LNCAP (cell line): ENCODE measurements at regions not wholly inside any gene's neighbourhood (a gene's known extent, or its start where the extent isn't known, plus 50 kb on each side); places are given as distances from the start of the nearest gene placed in this dataset.

ENCODE experiments used
- TF ChIP-seq, protein P1 (sequence below): fragments of 450-650 bp; IDR thresholded peaks from 2 replicates; pipeline ENCODE4 v1.5.1; 2017; ENCODE audit warnings: mild to moderate bottlenecking

DNA sequence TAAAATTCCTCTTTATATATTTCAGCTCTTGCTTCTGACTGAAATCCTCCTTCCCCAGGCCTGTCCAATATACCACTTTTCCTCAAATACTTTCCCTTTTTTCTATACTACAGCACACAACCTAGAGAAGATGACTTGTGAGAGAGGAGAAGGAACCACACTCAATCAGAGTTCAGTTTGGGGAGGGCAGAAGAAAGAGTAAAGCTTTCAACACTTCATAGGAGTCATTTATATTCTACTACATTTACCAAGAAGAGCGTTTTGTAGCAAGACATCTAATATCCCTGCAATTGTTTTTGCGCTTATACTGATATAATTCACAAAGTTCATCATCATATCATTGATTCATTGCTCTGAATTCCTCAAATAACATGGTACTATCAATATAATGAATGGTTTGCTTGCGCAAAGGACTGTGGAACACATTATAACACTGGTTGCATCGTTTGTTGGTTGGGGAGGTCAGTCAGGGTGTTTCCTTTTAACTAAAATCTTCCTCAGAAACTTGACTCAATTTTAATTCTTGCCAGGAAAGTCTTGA is 792.5 kb upstream of the CELF2 start:
- TF ChIP-seq, protein P1, sequence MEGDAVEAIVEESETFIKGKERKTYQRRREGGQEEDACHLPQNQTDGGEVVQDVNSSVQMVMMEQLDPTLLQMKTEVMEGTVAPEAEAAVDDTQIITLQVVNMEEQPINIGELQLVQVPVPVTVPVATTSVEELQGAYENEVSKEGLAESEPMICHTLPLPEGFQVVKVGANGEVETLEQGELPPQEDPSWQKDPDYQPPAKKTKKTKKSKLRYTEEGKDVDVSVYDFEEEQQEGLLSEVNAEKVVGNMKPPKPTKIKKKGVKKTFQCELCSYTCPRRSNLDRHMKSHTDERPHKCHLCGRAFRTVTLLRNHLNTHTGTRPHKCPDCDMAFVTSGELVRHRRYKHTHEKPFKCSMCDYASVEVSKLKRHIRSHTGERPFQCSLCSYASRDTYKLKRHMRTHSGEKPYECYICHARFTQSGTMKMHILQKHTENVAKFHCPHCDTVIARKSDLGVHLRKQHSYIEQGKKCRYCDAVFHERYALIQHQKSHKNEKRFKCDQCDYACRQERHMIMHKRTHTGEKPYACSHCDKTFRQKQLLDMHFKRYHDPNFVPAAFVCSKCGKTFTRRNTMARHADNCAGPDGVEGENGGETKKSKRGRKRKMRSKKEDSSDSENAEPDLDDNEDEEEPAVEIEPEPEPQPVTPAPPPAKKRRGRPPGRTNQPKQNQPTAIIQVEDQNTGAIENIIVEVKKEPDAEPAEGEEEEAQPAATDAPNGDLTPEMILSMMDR, result no peak

DNA sequence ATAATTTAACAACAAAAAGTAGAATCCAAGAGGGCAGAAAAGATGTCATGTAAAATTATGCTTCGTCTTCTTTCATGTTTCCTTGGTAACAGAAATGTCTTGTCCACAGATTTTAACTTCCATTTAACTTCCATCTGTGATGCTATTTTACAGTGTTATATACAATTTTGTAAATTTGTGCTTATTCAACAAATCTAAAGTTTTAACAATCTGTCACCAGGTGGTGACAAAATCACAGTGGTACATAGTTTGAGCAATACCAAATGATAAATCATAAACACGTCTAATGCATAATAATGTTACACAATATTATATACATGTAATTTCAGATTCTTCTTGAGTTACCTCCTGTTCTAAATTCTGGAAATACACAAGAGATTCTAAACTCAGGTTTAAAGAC is 784.4 kb upstream of the CELF2 start:
- TF ChIP-seq, protein P1, result peak; percentile 8; the same call in 1 of the 2 replicates

DNA sequence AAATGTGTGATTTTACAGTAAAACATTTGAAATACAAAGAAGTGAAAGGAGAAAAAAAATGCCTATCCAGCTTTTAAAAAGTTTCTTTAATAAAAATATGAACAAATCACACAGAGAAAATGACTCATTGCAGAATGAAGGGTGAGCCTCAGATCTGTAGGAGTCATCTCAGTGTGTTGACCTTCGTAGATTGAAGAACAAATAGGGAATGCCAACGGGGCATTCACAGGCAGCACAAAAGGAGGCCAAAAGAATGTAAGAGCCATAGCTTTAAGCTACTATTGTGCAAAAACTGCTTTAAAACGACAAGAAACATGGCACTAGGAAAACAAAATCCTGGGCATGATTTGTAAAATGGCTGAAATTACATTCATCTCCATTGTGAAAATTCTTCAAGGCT is 782.7 kb upstream of the CELF2 start:
- TF ChIP-seq, protein P1, result no peak

DNA sequence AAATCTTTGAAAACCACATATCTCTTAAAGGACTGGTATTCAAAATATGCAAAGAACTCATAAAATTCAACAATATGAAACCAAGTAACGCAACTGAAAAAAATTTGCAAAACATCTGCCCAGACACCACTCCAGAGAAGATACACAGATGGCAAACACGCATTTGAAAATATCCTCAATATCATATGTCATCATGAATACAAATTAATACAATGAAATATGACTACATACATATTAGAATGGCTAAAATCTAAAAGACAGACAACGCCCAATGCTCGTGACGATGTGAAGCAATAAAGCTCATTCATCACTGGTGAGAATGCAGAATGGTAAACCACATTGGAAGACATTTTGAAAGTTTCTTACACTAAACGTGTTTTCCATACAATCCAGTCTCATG is 770.1 kb upstream of the CELF2 start:
- TF ChIP-seq, protein P1, result no peak

DNA sequence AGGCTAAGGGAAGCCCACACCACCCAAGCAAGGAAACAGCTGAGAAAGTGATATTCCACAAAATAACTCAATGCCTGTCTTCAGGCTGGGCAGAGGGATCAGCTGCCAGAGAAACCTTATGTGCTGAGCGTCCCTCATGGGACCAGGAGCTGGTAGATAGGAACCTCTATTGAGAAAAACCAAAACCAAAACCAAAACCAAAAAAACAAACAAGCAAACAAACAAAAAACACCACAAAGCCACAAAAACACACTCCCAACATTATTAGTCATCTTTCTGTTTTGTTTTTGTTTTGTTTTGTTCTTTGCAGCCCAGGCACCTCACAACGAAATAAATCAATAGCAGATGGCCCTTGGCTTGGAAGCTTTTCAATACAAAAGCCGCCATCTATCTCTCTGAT is 760.8 kb upstream of the CELF2 start:
- TF ChIP-seq, protein P1, result no peak

DNA sequence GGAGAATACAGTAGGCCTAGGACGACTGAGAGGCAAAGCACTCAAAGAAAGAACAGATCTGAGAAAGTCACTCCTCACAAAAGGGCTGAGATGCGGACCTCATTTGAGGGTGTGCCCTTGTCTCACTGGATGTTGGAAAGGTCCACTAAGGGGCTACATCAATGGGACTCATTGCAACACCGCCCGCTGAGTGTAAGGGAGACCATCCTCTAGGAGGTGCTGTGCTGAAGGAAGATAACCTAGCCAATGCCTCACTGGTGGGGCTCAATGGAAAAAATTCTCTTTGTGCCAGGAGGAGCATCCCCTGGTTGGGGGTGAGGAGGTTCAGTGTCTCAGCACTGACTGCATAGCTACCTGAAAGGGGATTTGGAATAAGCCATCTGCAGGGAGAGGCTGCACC is 758.7 kb upstream of the CELF2 start:
- TF ChIP-seq, protein P1, result no peak

DNA sequence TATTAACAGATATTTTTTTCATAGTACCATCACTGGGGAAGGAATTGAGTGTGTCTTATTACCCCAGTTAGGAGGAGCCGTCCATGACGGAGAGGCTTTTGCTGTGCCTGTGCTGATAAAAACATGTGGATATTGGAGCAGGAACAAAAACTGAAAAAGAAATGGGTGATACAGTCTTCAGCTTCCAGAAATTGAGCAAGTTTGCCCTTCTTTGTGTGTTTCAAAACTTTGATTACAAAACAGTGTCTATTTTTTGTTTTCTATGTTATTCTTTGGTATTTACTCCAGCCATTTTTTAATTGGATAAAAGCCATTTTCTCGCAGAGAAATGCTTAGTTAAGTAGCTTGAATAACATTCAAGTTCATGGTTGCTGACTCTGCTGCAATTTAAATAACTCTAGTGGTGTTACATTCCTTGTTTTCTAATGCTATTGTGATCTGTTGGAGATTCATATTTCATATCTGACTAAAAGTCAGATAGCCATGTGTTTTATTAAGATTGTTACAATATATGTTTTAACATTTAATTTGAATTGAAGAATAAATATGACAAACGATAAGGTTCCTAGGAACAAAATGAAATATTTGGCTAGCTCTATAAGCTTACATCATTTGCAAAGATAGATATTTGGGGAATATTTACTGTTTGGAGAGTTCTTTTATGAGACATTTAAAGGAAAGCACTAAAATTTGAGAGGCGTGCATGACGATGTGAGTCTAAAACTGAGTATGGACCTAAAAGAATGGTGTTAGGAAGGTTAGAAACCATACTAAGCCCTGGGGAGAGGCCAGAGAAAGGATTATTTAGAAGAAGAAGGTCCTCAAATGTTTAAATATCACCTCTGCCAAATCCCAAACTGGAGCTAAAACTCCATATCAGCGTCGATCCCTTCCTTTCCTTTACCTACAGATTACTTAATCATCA is 747.3 kb upstream of the CELF2 start:
- TF ChIP-seq, protein P1, result no peak
